Chondrocyte (in vitro differentiated cells): ENCODE measurements at regions not wholly inside any gene's neighbourhood (a gene's known extent, or its start where the extent isn't known, plus 50 kb on each side); places are given as distances from the start of the nearest gene placed in this dataset.
"Not testable (repeated sequence)": the region's sequence is repeated elsewhere in the genome, so short reads cannot be mapped to it uniquely, and the experiment has no call there.

ENCODE experiments used
- DNase-seq: peaks from one replicate; pipeline ENCODE4 v3.0.0; 2021; ENCODE audit warnings: mixed read lengths, low spot score
- H3K27ac Mint-ChIP-seq: one replicate; pipeline ENCODE4 v1.8.0; 2021; ENCODE audit warnings: mild to moderate bottlenecking, moderate library complexity, mixed read lengths; ENCODE audit not compliant: unreplicated experiment
- H3K27me3 Mint-ChIP-seq: 2 replicates; pipeline ENCODE4 v1.8.0; 2021; ENCODE audit warnings: low read depth, mixed read lengths
- H3K36me3 Mint-ChIP-seq: 2 replicates; pipeline ENCODE4 v1.8.0; 2021; ENCODE audit warnings: low read depth, mixed read lengths
- H3K4me1 Mint-ChIP-seq: 2 replicates; pipeline ENCODE4 v1.8.0; 2021; ENCODE audit warnings: low read depth, mild to moderate bottlenecking, mixed read lengths
- H3K4me3 Mint-ChIP-seq: one replicate; pipeline ENCODE4 v1.8.0; 2021; ENCODE audit warnings: mild to moderate bottlenecking, moderate library complexity, mixed read lengths; ENCODE audit not compliant: unreplicated experiment
- H3K9me3 Mint-ChIP-seq: 2 replicates; pipeline ENCODE4 v1.8.0; 2021; ENCODE audit warnings: low read depth, mixed read lengths
- CTCF ChIP-seq: fragments of 200-600 bp; sonication (generic); IDR thresholded peaks from 2 replicates; pipeline ENCODE4 v1.5.0; 2021; ENCODE audit warnings: antibody characterized with exemption, mild to moderate bottlenecking, moderate library complexity

GRCh38 chr2:196298106-196298723 lies 126.8 kb upstream of the STK17B start:
- not testable (repeated sequence) for DNase-seq, H3K27me3 Mint-ChIP-seq, H3K36me3 Mint-ChIP-seq, H3K9me3 Mint-ChIP-seq, H3K4me3 Mint-ChIP-seq
- H3K4me1 Mint-ChIP-seq = peaks cover 22% of the 10 kb centered on the region
- TF ChIP-seq CTCF = peak; percentile 95
- H3K27ac Mint-ChIP-seq = peak overlapping the region; percentile 35

GRCh38 chr2:196307775-196308305 lies 136.5 kb upstream of the STK17B start:
- H3K4me3 Mint-ChIP-seq = no peak overlapping the region
- H3K27me3 Mint-ChIP-seq = no peaks in the 10 kb centered on the region
- TF ChIP-seq CTCF = no peak

GRCh38 chr2:196309691-196310090 lies 138.3 kb upstream of the STK17B start:
- no peak for TF ChIP-seq CTCF
- H3K9me3 Mint-ChIP-seq = no peaks in the 10 kb centered on the region
- H3K27me3 Mint-ChIP-seq = no peaks in the 10 kb centered on the region
- no peak for DNase-seq
- peak overlapping the region; percentile 72 for H3K27ac Mint-ChIP-seq
- peaks cover 15% of the 10 kb centered on the region for H3K36me3 Mint-ChIP-seq
- H3K4me3 Mint-ChIP-seq = no peak overlapping the region
- H3K4me1 Mint-ChIP-seq = peaks cover 32% of the 10 kb centered on the region

More at GRCh38 chr2:196307775-196308305, 136.5 kb upstream of the STK17B start:
- peaks cover 28% of the 10 kb centered on the region for H3K36me3 Mint-ChIP-seq
- no peak overlapping the region for H3K27ac Mint-ChIP-seq
- no peak for DNase-seq
- no peaks in the 10 kb centered on the region for H3K9me3 Mint-ChIP-seq
- H3K4me1 Mint-ChIP-seq = peaks cover 24% of the 10 kb centered on the region

- H3K27ac Mint-ChIP-seq = no peak overlapping the region
- H3K27me3 Mint-ChIP-seq = no peaks in the 10 kb centered on the region
- no peak for TF ChIP-seq CTCF
- no peak overlapping the region for H3K4me3 Mint-ChIP-seq
- peaks cover 40% of the 10 kb centered on the region for H3K4me1 Mint-ChIP-seq
- no peak for DNase-seq
- no peaks in the 10 kb centered on the region for H3K9me3 Mint-ChIP-seq
- peaks cover 14% of the 10 kb centered on the region for H3K36me3 Mint-ChIP-seq
Measured at GRCh38 chr2:196314157-196314556, 142.8 kb upstream of the STK17B start.

GRCh38 chr2:196314780-196315179 lies 143.4 kb upstream of the STK17B start:
- Mint-ChIP-seq H3K27ac (peak overlapping the region; percentile 25), H3K36me3 (peaks cover 20% of the 10 kb centered on the region), H3K9me3 (no peaks in the 10 kb centered on the region), H3K4me1 (peaks cover 34% of the 10 kb centered on the region), H3K27me3 (no peaks in the 10 kb centered on the region), H3K4me3 (no peak overlapping the region)
- peak; percentile 15 for TF ChIP-seq CTCF
- DNase-seq = no peak
